ENCODE measurements at regions not wholly inside any gene's neighbourhood (a gene's known extent, or its start where the extent isn't known, plus 50 kb on each side); places are given as distances from the start of the nearest gene placed in this dataset.

- no peak for DNase-seq
Measured at GRCh38 chr4:67109276-67109675, 436.0 kb downstream of the CENPC start.

GRCh38 chr4:67106861-67107460 is 438.3 kb downstream of the CENPC start:
- DNase-seq, result peak; percentile 99

- DNase-seq, result peak; percentile 23
Measured at GRCh38 chr4:67104145-67104544, 441.2 kb downstream of the CENPC start.

- DNase-seq, result peak; percentile 6
Measured at GRCh38 chr4:67103001-67103747, 442.1 kb downstream of the CENPC start.

GRCh38 chr4:67101612-67102011 is 443.7 kb downstream of the CENPC start:
- DNase-seq, result no peak

GRCh38 chr4:67092351-67092750 is 453.0 kb downstream of the CENPC start:
- DNase-seq, result no peak

- DNase-seq, result peak; percentile 74
Measured at GRCh38 chr4:67091673-67092072, 453.6 kb downstream of the CENPC start.

GRCh38 chr4:67087897-67088296 is 457.4 kb downstream of the CENPC start:
- DNase-seq, result peak; percentile 76

GRCh38 chr4:67084783-67085182 is 460.5 kb downstream of the CENPC start:
- no peak for DNase-seq

- no peak for DNase-seq
Measured at GRCh38 chr4:67083496-67083895, 461.8 kb downstream of the CENPC start.

- no peak for DNase-seq
Measured at GRCh38 chr4:67082746-67083145, 462.6 kb downstream of the CENPC start.

GRCh38 chr4:67080046-67080557 is 465.2 kb downstream of the CENPC start:
- no peak for DNase-seq

- DNase-seq, result peak; percentile 56
Measured at GRCh38 chr4:67071641-67072040, 473.7 kb downstream of the CENPC start.

GRCh38 chr4:67055319-67055718 is 490.0 kb downstream of the CENPC start:
- DNase-seq, result peak; percentile 2

- DNase-seq, result no peak
Measured at GRCh38 chr4:67054896-67055295, 490.4 kb downstream of the CENPC start.

- DNase-seq, result no peak
Measured at GRCh38 chr4:67052814-67053675, 492.3 kb downstream of the CENPC start.

GRCh38 chr4:67051000-67051789 is 494.1 kb downstream of the CENPC start:
- no peak for DNase-seq

- DNase-seq, result no peak
Measured at GRCh38 chr4:67049446-67049845, 495.9 kb downstream of the CENPC start.

- no peak for DNase-seq
Measured at GRCh38 chr4:67048530-67048929, 496.8 kb downstream of the CENPC start.

- DNase-seq, result no peak
Measured at GRCh38 chr4:67040315-67040714, 505.0 kb downstream of the CENPC start.

GRCh38 chr4:67038228-67038566 is 507.1 kb downstream of the CENPC start:
- no peak for DNase-seq

GRCh38 chr4:67037504-67038227 is 507.6 kb downstream of the CENPC start:
- no peak for DNase-seq
